ENCODE measurements at regions not wholly inside any gene's neighbourhood (a gene's known extent, or its start where the extent isn't known, plus 50 kb on each side); places are given as distances from the start of the nearest gene placed in this dataset.

GRCh38 chr6:25166955-25167748 lies 112.0 kb upstream of the CARMIL1 start:
- no peak overlapping the region for H3K27ac ChIP-seq (ENCODE audit: low read length)
- H3K4me1 ChIP-seq (ENCODE audit: control insufficient read depth, insufficient read depth, low read length), result no peaks in the 10 kb centered on the region
- DNase-seq, result no peak
- no peak overlapping the region for H3K4me3 ChIP-seq (ENCODE audit: low read length)
- no peaks in the 10 kb centered on the region for H3K36me3 ChIP-seq (ENCODE audit: control insufficient read depth, insufficient read depth, low read length)
- H3K9me3 ChIP-seq (replicated peaks; ENCODE audit: control insufficient read depth, low read depth, low read length), result no peaks in the 10 kb centered on the region
- WGBS (ENCODE audit: insufficient coverage), result 53% methylated on average over 3 of the region's 6 CpGs
- no peaks in the 10 kb centered on the region for H3K27me3 ChIP-seq (ENCODE audit: control insufficient read depth, insufficient read depth, low read length)

DNA sequence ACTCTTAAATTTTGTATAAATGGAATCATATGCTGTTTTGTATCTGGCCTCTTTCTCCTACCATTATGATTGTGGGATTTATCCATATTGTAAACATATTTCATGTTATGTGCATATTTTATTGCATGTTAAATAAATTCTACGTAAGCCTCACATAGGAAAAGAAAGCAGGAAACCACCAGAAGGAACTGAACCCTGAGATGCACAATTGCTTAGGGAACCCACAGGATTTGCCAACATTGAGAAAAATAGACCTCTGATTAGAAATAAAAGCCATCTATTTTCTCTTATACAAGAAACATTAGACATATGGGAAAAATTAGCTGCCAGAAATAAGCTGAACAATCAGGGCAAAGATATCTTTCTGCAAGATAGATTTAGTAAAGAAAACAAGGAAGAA lies 111.2 kb upstream of the CARMIL1 start:
- Histone ChIP-seq H3K36me3 (ENCODE audit: control insufficient read depth, insufficient read depth, low read length) (no peaks in the 10 kb centered on the region), H3K4me1 (ENCODE audit: control insufficient read depth, insufficient read depth, low read length) (no peaks in the 10 kb centered on the region), H3K27ac (ENCODE audit: low read length) (no peak overlapping the region), H3K9me3 (replicated peaks; ENCODE audit: control insufficient read depth, low read depth, low read length) (no peaks in the 10 kb centered on the region), H3K27me3 (ENCODE audit: control insufficient read depth, insufficient read depth, low read length) (no peaks in the 10 kb centered on the region), H3K4me3 (ENCODE audit: low read length) (no peak overlapping the region)
- no CpG with 5 or more reads among the region's 1 CpG for WGBS (ENCODE audit: insufficient coverage)
- DNase-seq, result no peak

GRCh38 chr6:25168637-25169036 lies 110.5 kb upstream of the CARMIL1 start:
- Histone ChIP-seq H3K4me1 (ENCODE audit: control insufficient read depth, insufficient read depth, low read length) (no peaks in the 10 kb centered on the region), H3K27ac (ENCODE audit: low read length) (no peak overlapping the region), H3K27me3 (ENCODE audit: control insufficient read depth, insufficient read depth, low read length) (no peaks in the 10 kb centered on the region), H3K9me3 (replicated peaks; ENCODE audit: control insufficient read depth, low read depth, low read length) (no peaks in the 10 kb centered on the region), H3K36me3 (ENCODE audit: control insufficient read depth, insufficient read depth, low read length) (no peaks in the 10 kb centered on the region), H3K4me3 (ENCODE audit: low read length) (no peak overlapping the region)
- no peak for DNase-seq
- WGBS (ENCODE audit: insufficient coverage), result 83% methylated on average over 3 of the region's 3 CpGs

DNA sequence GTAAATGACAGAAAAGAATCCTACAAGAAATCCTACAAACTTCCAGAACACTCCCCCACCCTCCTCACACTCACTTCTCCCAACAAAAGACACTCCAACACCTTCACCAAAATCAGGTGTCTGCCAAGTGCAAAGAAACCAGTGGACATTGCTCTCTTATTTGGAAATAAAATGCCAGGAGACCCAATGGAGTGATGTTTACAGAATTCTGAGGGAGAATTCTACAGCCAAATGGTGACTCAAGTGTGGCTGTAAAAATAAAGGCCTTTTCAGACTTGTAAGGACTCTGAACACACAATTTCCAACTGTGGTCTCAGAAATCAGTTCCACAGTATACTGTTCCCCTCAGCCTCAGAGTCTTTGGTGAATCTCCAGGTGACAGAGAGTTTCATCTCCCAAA lies 109.6 kb upstream of the CARMIL1 start:
- no peaks in the 10 kb centered on the region for H3K4me1 ChIP-seq (ENCODE audit: control insufficient read depth, insufficient read depth, low read length)
- no peak overlapping the region for H3K27ac ChIP-seq (ENCODE audit: low read length)
- H3K9me3 ChIP-seq (replicated peaks; ENCODE audit: control insufficient read depth, low read depth, low read length), result no peaks in the 10 kb centered on the region
- H3K27me3 ChIP-seq (ENCODE audit: control insufficient read depth, insufficient read depth, low read length), result no peaks in the 10 kb centered on the region
- no peaks in the 10 kb centered on the region for H3K36me3 ChIP-seq (ENCODE audit: control insufficient read depth, insufficient read depth, low read length)
- H3K4me3 ChIP-seq (ENCODE audit: low read length), result no peak overlapping the region
- no peak for DNase-seq

GRCh38 chr6:25169961-25170360 lies 109.2 kb upstream of the CARMIL1 start:
- H3K36me3 ChIP-seq (ENCODE audit: control insufficient read depth, insufficient read depth, low read length), result no peaks in the 10 kb centered on the region
- H3K27ac ChIP-seq (ENCODE audit: low read length), result no peak overlapping the region
- H3K9me3 ChIP-seq (replicated peaks; ENCODE audit: control insufficient read depth, low read depth, low read length), result no peaks in the 10 kb centered on the region
- no peaks in the 10 kb centered on the region for H3K27me3 ChIP-seq (ENCODE audit: control insufficient read depth, insufficient read depth, low read length)
- no peak for DNase-seq
- no peaks in the 10 kb centered on the region for H3K4me1 ChIP-seq (ENCODE audit: control insufficient read depth, insufficient read depth, low read length)
- H3K4me3 ChIP-seq (ENCODE audit: low read length), result no peak overlapping the region
- WGBS (ENCODE audit: insufficient coverage), result 100% methylated on average over 1 of the region's 7 CpGs

GRCh38 chr6:25170640-25171039 lies 108.5 kb upstream of the CARMIL1 start:
- Histone ChIP-seq H3K4me1 (ENCODE audit: control insufficient read depth, insufficient read depth, low read length) (peaks cover 2% of the 10 kb centered on the region), H3K9me3 (replicated peaks; ENCODE audit: control insufficient read depth, low read depth, low read length) (no peaks in the 10 kb centered on the region), H3K36me3 (ENCODE audit: control insufficient read depth, insufficient read depth, low read length) (no peaks in the 10 kb centered on the region), H3K4me3 (ENCODE audit: low read length) (no peak overlapping the region), H3K27me3 (ENCODE audit: control insufficient read depth, insufficient read depth, low read length) (no peaks in the 10 kb centered on the region), H3K27ac (ENCODE audit: low read length) (no peak overlapping the region)
- DNase-seq, result no peak

DNA sequence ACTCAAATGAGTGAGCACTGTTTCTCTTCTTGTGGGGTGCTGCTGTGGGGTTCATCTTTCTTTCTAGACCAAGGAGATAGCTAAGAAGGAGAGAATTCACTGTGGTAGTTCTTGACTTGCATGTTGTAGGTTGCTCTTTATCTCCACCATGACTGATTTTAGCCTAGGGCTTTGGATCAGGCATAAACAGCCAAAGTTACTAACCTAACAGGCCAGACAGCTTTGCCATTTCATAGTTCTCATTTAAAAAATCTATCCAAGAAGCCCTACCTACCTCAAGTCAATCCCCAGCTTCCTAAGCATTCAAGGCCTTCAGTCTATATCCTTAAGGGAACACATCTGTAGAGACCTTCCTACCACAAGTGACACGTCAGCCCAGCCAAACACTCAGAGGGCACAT lies 107.9 kb upstream of the CARMIL1 start:
- Histone ChIP-seq H3K36me3 (ENCODE audit: control insufficient read depth, insufficient read depth, low read length) (no peaks in the 10 kb centered on the region), H3K27me3 (ENCODE audit: control insufficient read depth, insufficient read depth, low read length) (no peaks in the 10 kb centered on the region), H3K4me1 (ENCODE audit: control insufficient read depth, insufficient read depth, low read length) (peaks cover 2% of the 10 kb centered on the region), H3K4me3 (ENCODE audit: low read length) (no peak overlapping the region), H3K27ac (ENCODE audit: low read length) (no peak overlapping the region), H3K9me3 (replicated peaks; ENCODE audit: control insufficient read depth, low read depth, low read length) (no peaks in the 10 kb centered on the region)
- no CpG with 5 or more reads among the region's 1 CpG for WGBS (ENCODE audit: insufficient coverage)
- DNase-seq, result no peak

DNA sequence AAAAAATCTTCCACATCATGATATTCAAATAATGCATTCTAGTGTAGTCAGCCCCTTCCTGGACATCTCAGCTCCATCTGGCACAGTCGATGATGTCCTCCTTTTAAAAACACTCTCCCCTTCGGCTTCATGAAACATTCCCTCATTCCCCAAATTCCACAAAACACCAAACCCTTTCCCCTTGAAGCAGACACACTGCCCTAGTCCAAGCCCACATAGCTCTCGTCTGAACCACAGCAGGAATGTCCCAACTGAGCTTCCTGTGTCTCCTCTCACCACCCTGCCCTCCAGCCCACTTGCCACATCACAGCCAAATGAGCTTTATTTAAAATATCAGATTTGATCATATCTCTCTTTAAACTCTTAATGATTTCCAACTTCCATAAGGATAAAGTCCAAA lies 106.4 kb upstream of the CARMIL1 start:
- DNase-seq, result no peak
- H3K36me3 ChIP-seq (ENCODE audit: control insufficient read depth, insufficient read depth, low read length), result no peaks in the 10 kb centered on the region
- WGBS (ENCODE audit: insufficient coverage), result 65% methylated on average over 2 of the region's 3 CpGs
- H3K4me3 ChIP-seq (ENCODE audit: low read length), result no peak overlapping the region
- H3K27ac ChIP-seq (ENCODE audit: low read length), result no peak overlapping the region
- no peaks in the 10 kb centered on the region for H3K9me3 ChIP-seq (replicated peaks; ENCODE audit: control insufficient read depth, low read depth, low read length)
- H3K27me3 ChIP-seq (ENCODE audit: control insufficient read depth, insufficient read depth, low read length), result no peaks in the 10 kb centered on the region
- H3K4me1 ChIP-seq (ENCODE audit: control insufficient read depth, insufficient read depth, low read length), result peaks cover 2% of the 10 kb centered on the region

- H3K27ac ChIP-seq (ENCODE audit: low read length), result no peak overlapping the region
- no CpG with 5 or more reads among the region's 1 CpG for WGBS (ENCODE audit: insufficient coverage)
- H3K27me3 ChIP-seq (ENCODE audit: control insufficient read depth, insufficient read depth, low read length), result no peaks in the 10 kb centered on the region
- H3K4me1 ChIP-seq (ENCODE audit: control insufficient read depth, insufficient read depth, low read length), result peaks cover 2% of the 10 kb centered on the region
- no peak for DNase-seq
- H3K36me3 ChIP-seq (ENCODE audit: control insufficient read depth, insufficient read depth, low read length), result no peaks in the 10 kb centered on the region
- no peaks in the 10 kb centered on the region for H3K9me3 ChIP-seq (replicated peaks; ENCODE audit: control insufficient read depth, low read depth, low read length)
- H3K4me3 ChIP-seq (ENCODE audit: low read length), result no peak overlapping the region
Observed at GRCh38 chr6:25173246-25173645, 105.9 kb upstream of the CARMIL1 start.

DNA sequence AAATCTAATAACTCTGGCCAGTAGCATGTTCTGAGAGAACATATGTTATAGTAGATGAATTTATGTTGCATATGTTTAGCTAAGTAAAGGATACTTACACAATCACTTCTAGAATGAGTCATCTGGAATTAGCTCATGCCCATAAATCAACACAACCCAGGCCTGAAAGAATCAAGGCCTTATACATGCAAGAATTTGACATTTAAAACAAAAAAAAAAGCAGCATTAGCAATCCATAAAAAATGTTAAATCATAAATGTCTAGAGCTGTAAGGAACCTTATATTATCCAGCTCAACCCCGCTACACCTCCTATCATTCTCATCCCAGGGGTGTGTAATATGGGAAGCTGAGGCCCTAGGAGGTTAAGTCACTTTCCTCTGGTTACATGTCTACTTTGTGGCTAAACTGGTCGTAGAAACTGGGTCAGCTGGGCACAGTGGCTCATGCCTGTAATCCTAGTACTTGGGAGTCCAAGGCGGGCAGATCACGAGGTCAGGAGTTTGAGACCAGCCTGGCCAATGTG lies 105.2 kb upstream of the CARMIL1 start:
- H3K36me3 ChIP-seq (ENCODE audit: control insufficient read depth, insufficient read depth, low read length), result no peaks in the 10 kb centered on the region
- peak; percentile 71 for DNase-seq
- H3K9me3 ChIP-seq (replicated peaks; ENCODE audit: control insufficient read depth, low read depth, low read length), result no peaks in the 10 kb centered on the region
- peaks cover 3% of the 10 kb centered on the region for H3K4me1 ChIP-seq (ENCODE audit: control insufficient read depth, insufficient read depth, low read length)
- no peaks in the 10 kb centered on the region for H3K27me3 ChIP-seq (ENCODE audit: control insufficient read depth, insufficient read depth, low read length)
- no CpG with 5 or more reads among the region's 4 CpGs for WGBS (ENCODE audit: insufficient coverage)
- no peak overlapping the region for H3K4me3 ChIP-seq (ENCODE audit: low read length)
- H3K27ac ChIP-seq (ENCODE audit: low read length), result no peak overlapping the region

- 80% methylated on average over 1 of the region's 6 CpGs for WGBS (ENCODE audit: insufficient coverage)
- no peaks in the 10 kb centered on the region for H3K36me3 ChIP-seq (ENCODE audit: control insufficient read depth, insufficient read depth, low read length)
- H3K27me3 ChIP-seq (ENCODE audit: control insufficient read depth, insufficient read depth, low read length), result no peaks in the 10 kb centered on the region
- H3K4me1 ChIP-seq (ENCODE audit: control insufficient read depth, insufficient read depth, low read length), result peaks cover 5% of the 10 kb centered on the region
- H3K9me3 ChIP-seq (replicated peaks; ENCODE audit: control insufficient read depth, low read depth, low read length), result no peaks in the 10 kb centered on the region
- H3K4me3 ChIP-seq (ENCODE audit: low read length), result no peak overlapping the region
- no peak overlapping the region for H3K27ac ChIP-seq (ENCODE audit: low read length)
- DNase-seq, result no peak
Observed at GRCh38 chr6:25174678-25175077, 104.5 kb upstream of the CARMIL1 start.
